IMR-90 (cell line): ENCODE measurements at regions not wholly inside any gene's neighbourhood (a gene's known extent, or its start where the extent isn't known, plus 50 kb on each side); places are given as distances from the start of the nearest gene placed in this dataset.

Source experiments
- ATAC-seq: fragments of 200-7000 bp; cut with Tn5 transposase; 2 replicates; pipeline ENCODE4 v1.9.1; 2020; ENCODE audit warnings: low read depth, mild to moderate bottlenecking, moderate library complexity
- BruUV-seq: library from RNA; stranded (reverse); fragments of 400-500 nt; replicated peaks from 2 replicates; lab custom pipeline; 2021; lab: Mats Ljungman, UMichigan
- CTCF ChIA-PET: fragments of 300-600 bp; formaldehyde crosslinking; extraction: SDS; loops from one replicate; lab custom pipeline; 2021; ENCODE audit warnings: antibody characterized with exemption; lab: Yijun Ruan, JAX
- POLR2A ChIA-PET: fragments of 300-600 bp; sonication (Branson Sonifier 250); formaldehyde crosslinking; loops from one replicate; lab custom pipeline; 2022; ENCODE audit warnings: antibody characterized with exemption; ENCODE audit not compliant: unreplicated experiment; lab: Charles Lee
- DNase-seq: peaks from one replicate; pipeline ENCODE4 v3.0.0; 2013
- H2AFZ ChIP-seq: replicated peaks from 2 replicates; pipeline ENCODE3; 2013; ENCODE audit warnings: low read length, mild to moderate bottlenecking; ENCODE audit not compliant: poor library complexity
- H2AK5ac ChIP-seq: 2 replicates; pipeline ENCODE4 v1.6.1; 2013; ENCODE audit warnings: low read depth, low read length, inconsistent platforms
- H2AK9ac ChIP-seq: replicated peaks from 2 replicates; pipeline ENCODE3; 2013; ENCODE audit warnings: mild to moderate bottlenecking, low read depth, low read length, moderate library complexity; ENCODE audit not compliant: poor library complexity
- H2BK120ac ChIP-seq: 2 replicates; pipeline ENCODE4 v1.6.1; 2013; ENCODE audit warnings: low read depth, low read length, inconsistent platforms
- H2BK15ac ChIP-seq: 3 replicates; pipeline ENCODE4 v1.6.1; 2013; ENCODE audit warnings: low read depth, low read length, inconsistent platforms
- H2BK20ac ChIP-seq: 2 replicates; pipeline ENCODE4 v1.6.1; 2013; ENCODE audit warnings: low read depth, mild to moderate bottlenecking, inconsistent platforms, low read length, moderate library complexity
- H2BK5ac ChIP-seq: 2 replicates; pipeline ENCODE4 v1.6.1; 2013; ENCODE audit warnings: mild to moderate bottlenecking, low read depth, low read length, inconsistent platforms; ENCODE audit not compliant: poor library complexity, severe bottlenecking
- H3K14ac ChIP-seq: replicated peaks from 2 replicates; pipeline ENCODE4 v1.6.1; 2013; ENCODE audit warnings: low read depth, low read length, inconsistent platforms
- H3K18ac ChIP-seq: 2 replicates; pipeline ENCODE4 v1.6.1; 2013; ENCODE audit warnings: low read depth, low read length, control low read depth
- H3K23ac ChIP-seq: 2 replicates; pipeline ENCODE4 v1.6.1; 2013; ENCODE audit warnings: low read depth, low read length, inconsistent platforms
- H3K27ac ChIP-seq: 2 replicates; pipeline ENCODE4 v1.5.1; 2013; ENCODE audit warnings: mild to moderate bottlenecking, control low read depth, low read length; ENCODE audit not compliant: insufficient read depth
- H3K27me3 ChIP-seq: 2 replicates; pipeline ENCODE4 v1.6.1; 2013; ENCODE audit warnings: low read length; ENCODE audit not compliant: control insufficient read depth, insufficient read depth
- H3K36me3 ChIP-seq: 2 replicates; pipeline ENCODE4 v1.6.1; 2013; ENCODE audit warnings: low read length, mixed read lengths; ENCODE audit not compliant: control insufficient read depth, insufficient read depth
- H3K4ac ChIP-seq: 2 replicates; pipeline ENCODE4 v1.6.1; 2013; ENCODE audit warnings: low read depth, low read length, inconsistent platforms
- H3K4me1 ChIP-seq: 2 replicates; pipeline ENCODE4 v1.6.1; 2013; ENCODE audit warnings: low read length, mixed read lengths; ENCODE audit not compliant: control insufficient read depth, insufficient read depth
- H3K4me2 ChIP-seq: 2 replicates; pipeline ENCODE4 v1.6.1; 2013; ENCODE audit warnings: low read depth, mild to moderate bottlenecking, control low read depth, low read length, moderate library complexity
- H3K4me3 ChIP-seq: 2 replicates; pipeline ENCODE4 v1.5.1; 2013; ENCODE audit warnings: low read depth, mild to moderate bottlenecking, control low read depth, low read length, moderate library complexity; ENCODE audit not compliant: insufficient read depth
- H3K56ac ChIP-seq: 2 replicates; pipeline ENCODE4 v1.6.1; 2013; ENCODE audit warnings: low read length, inconsistent platforms; ENCODE audit not compliant: insufficient read depth; ENCODE audit errors: extremely low read depth
- H3K79me1 ChIP-seq, 2 experiments: 2 replicates each; pipeline ENCODE4 v1.6.1; 2013; ENCODE audit warnings: low read length in 2 of 2, inconsistent platforms in 1 of 2, low read depth in 1 of 2
- H3K9ac ChIP-seq: 2 replicates; pipeline ENCODE4 v1.6.1; 2013; ENCODE audit warnings: low read depth, low read length, control low read depth
- H3K9me1 ChIP-seq: 2 replicates; pipeline ENCODE4 v1.6.1; 2013; ENCODE audit warnings: low read length, inconsistent platforms; ENCODE audit not compliant: insufficient read depth
- H3K9me3 ChIP-seq: 2 replicates; pipeline ENCODE4 v1.6.1; 2013; ENCODE audit warnings: low read length; ENCODE audit not compliant: control insufficient read depth, insufficient read depth
- H4K20me1 ChIP-seq: 2 replicates; pipeline ENCODE4 v1.6.1; 2013; ENCODE audit warnings: low read length, inconsistent platforms; ENCODE audit not compliant: insufficient read depth
- H4K5ac ChIP-seq: 2 replicates; pipeline ENCODE4 v1.6.1; 2013; ENCODE audit warnings: mild to moderate bottlenecking, low read depth, low read length, control low read depth
- H4K8ac ChIP-seq, 2 experiments: 2 replicates each; pipeline ENCODE4 v1.6.1; 2013; ENCODE audit warnings: low read depth in 2 of 2, low read length in 2 of 2, control low read depth in 1 of 2, inconsistent platforms in 1 of 2
- H4K91ac ChIP-seq: 2 replicates; pipeline ENCODE4 v1.6.1; 2013; ENCODE audit warnings: low read depth, low read length, inconsistent platforms; ENCODE audit not compliant: insufficient read depth
- BHLHE40 ChIP-seq: fragments of 150-350 bp; IDR thresholded peaks from 2 replicates; pipeline ENCODE4 v1.6.1; 2016; ENCODE audit warnings: mild to moderate bottlenecking, low read depth, low read length
- CEBPB ChIP-seq: IDR thresholded peaks from 2 replicates; pipeline ENCODE4 v1.6.1; 2012; ENCODE audit warnings: low read depth, low read length, improper control_type of control experiment
- CHD1 ChIP-seq: IDR thresholded peaks from 2 replicates; pipeline ENCODE4 v1.6.1; 2012; ENCODE audit warnings: low read depth, low read length, improper control_type of control experiment
- FOS ChIP-seq: fragments of 150-350 bp; IDR thresholded peaks from 2 replicates; pipeline ENCODE4 v1.6.1; 2016; ENCODE audit warnings: low read depth, low read length
- MAFK ChIP-seq: IDR thresholded peaks from 2 replicates; pipeline ENCODE4 v1.6.1; 2012; ENCODE audit warnings: low read depth, low read length, improper control_type of control experiment
- MAZ ChIP-seq: IDR thresholded peaks from 2 replicates; pipeline ENCODE4 v1.6.1; 2012; ENCODE audit warnings: low read depth, mild to moderate bottlenecking, low read length, improper control_type of control experiment, moderate library complexity, borderline replicate concordance
- MXI1 ChIP-seq: IDR thresholded peaks from 2 replicates; pipeline ENCODE4 v1.6.1; 2012; ENCODE audit warnings: low read depth, mild to moderate bottlenecking, low read length, moderate library complexity, borderline replicate concordance
- RAD21 ChIP-seq: IDR thresholded peaks from 2 replicates; pipeline ENCODE4 v1.6.1; 2012; ENCODE audit warnings: low read length, improper control_type of control experiment
- RCOR1 ChIP-seq: IDR thresholded peaks from 2 replicates; pipeline ENCODE4 v1.6.1; 2012; ENCODE audit warnings: mild to moderate bottlenecking, low read length, improper control_type of control experiment; ENCODE audit not compliant: insufficient replicate concordance
- RFX5 ChIP-seq: IDR thresholded peaks from 2 replicates; pipeline ENCODE4 v1.8.0; 2012; ENCODE audit warnings: low read depth, mild to moderate bottlenecking, low read length, moderate library complexity
- SMC3 ChIP-seq: fragments of 150-350 bp; IDR thresholded peaks from 2 replicates; pipeline ENCODE4 v1.6.1; 2016; ENCODE audit warnings: low read depth, mild to moderate bottlenecking, antibody characterized with exemption, low read length, moderate library complexity
- WGBS, 2 experiments: methylation state at CpG; one replicate each; pipeline versions ENCODE4 v1.1.5 to v1.1.7; 2013; ENCODE audit warnings: missing lambda C conversion rate in 2 of 2; ENCODE audit not compliant: insufficient read length in 1 of 2; ENCODE audit errors: extremely low coverage in 2 of 2; 5-methylcytosine and 5-hydroxymethylcytosine counted together
- dilution Hi-C: fragments of 300-500 bp; cut with HindIII; formaldehyde crosslinking; loops from one replicate; pipeline ENCODE4 v1.14.3; 2018; ENCODE audit warnings: low sequenced_read_pairs; ENCODE audit not compliant: unreplicated experiment
- in situ Hi-C: fragments of 300-500 bp; cut with MboI; formaldehyde crosslinking; loops from 3 replicates; pipeline ENCODE4 v1.14.3; 2019; ENCODE audit warnings: low sequenced_read_pairs, inconsistent platforms, mixed read lengths
- intact Hi-C: fragments of 100-400 bp; cut with micrococcal nuclease; formaldehyde crosslinking; loops from 2 replicates; pipeline ENCODE4 v1.10.0; 2022
- TF ChIP-seq, protein P1 (sequence below): fragments of 150-350 bp; IDR thresholded peaks from 2 replicates; pipeline ENCODE4 v1.6.1; 2017; ENCODE audit warnings: mild to moderate bottlenecking, antibody characterized with exemption, low read length, low read depth
- TF ChIP-seq, protein P2 (sequence below): fragments of 150-350 bp; IDR thresholded peaks from 2 replicates; pipeline ENCODE4 v1.6.1; 2016; ENCODE audit warnings: low read depth, mild to moderate bottlenecking, low read length, moderate library complexity, borderline replicate concordance
- TF ChIP-seq, protein P3 (sequence below): conservative IDR thresholded peaks from 2 replicates; pipeline ENCODE4 v1.5.1; 2012; ENCODE audit warnings: mild to moderate bottlenecking, low read depth, low read length, improper control_type of control experiment

- Histone ChIP-seq H3K4me3 (no peak overlapping the region), H3K18ac (no peak overlapping the region), H3K4ac (no peak overlapping the region), H3K27me3 (no peaks in the 10 kb centered on the region), H2BK20ac (no peak overlapping the region), H3K9ac (no peak overlapping the region), H2BK15ac (no peak overlapping the region), H2BK5ac (no peak overlapping the region), H4K20me1 (no peaks in the 10 kb centered on the region), H2AK9ac (no peak overlapping the region), H2AFZ (no peak overlapping the region), H3K14ac (no peak overlapping the region), H2BK120ac (no peak overlapping the region), H3K27ac (no peak overlapping the region), H3K4me2 (no peak overlapping the region), H3K23ac (no peak overlapping the region), H4K8ac (no peak overlapping the region), H4K5ac (no peak overlapping the region), H3K9me3 (no peaks in the 10 kb centered on the region), H3K56ac (no peak overlapping the region), H3K4me1 (peaks cover 23% of the 10 kb centered on the region), H3K36me3 (no peaks in the 10 kb centered on the region), H2AK5ac (no peak overlapping the region), H3K79me1 (no peaks in the 10 kb centered on the region), H4K91ac (no peak overlapping the region), H3K9me1 (peaks cover 3% of the 10 kb centered on the region)
- TF ChIP-seq, protein P1, sequence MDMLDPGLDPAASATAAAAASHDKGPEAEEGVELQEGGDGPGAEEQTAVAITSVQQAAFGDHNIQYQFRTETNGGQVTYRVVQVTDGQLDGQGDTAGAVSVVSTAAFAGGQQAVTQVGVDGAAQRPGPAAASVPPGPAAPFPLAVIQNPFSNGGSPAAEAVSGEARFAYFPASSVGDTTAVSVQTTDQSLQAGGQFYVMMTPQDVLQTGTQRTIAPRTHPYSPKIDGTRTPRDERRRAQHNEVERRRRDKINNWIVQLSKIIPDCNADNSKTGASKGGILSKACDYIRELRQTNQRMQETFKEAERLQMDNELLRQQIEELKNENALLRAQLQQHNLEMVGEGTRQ, result no peak
- no peak for TF ChIP-seq CEBPB
- no peak for TF ChIP-seq CHD1
- TF ChIP-seq, protein P2, sequence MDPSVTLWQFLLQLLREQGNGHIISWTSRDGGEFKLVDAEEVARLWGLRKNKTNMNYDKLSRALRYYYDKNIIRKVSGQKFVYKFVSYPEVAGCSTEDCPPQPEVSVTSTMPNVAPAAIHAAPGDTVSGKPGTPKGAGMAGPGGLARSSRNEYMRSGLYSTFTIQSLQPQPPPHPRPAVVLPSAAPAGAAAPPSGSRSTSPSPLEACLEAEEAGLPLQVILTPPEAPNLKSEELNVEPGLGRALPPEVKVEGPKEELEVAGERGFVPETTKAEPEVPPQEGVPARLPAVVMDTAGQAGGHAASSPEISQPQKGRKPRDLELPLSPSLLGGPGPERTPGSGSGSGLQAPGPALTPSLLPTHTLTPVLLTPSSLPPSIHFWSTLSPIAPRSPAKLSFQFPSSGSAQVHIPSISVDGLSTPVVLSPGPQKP, result no peak
- no peak for TF ChIP-seq SMC3
- no peak for TF ChIP-seq MAZ
- no peak for TF ChIP-seq FOS
- TF ChIP-seq MAFK, result no peak
- TF ChIP-seq RAD21, result no peak
- no peak for TF ChIP-seq MXI1
- TF ChIP-seq RFX5, result no peak
- no peak for TF ChIP-seq RCOR1
- TF ChIP-seq, protein P3, sequence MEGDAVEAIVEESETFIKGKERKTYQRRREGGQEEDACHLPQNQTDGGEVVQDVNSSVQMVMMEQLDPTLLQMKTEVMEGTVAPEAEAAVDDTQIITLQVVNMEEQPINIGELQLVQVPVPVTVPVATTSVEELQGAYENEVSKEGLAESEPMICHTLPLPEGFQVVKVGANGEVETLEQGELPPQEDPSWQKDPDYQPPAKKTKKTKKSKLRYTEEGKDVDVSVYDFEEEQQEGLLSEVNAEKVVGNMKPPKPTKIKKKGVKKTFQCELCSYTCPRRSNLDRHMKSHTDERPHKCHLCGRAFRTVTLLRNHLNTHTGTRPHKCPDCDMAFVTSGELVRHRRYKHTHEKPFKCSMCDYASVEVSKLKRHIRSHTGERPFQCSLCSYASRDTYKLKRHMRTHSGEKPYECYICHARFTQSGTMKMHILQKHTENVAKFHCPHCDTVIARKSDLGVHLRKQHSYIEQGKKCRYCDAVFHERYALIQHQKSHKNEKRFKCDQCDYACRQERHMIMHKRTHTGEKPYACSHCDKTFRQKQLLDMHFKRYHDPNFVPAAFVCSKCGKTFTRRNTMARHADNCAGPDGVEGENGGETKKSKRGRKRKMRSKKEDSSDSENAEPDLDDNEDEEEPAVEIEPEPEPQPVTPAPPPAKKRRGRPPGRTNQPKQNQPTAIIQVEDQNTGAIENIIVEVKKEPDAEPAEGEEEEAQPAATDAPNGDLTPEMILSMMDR, result no peak
- TF ChIP-seq BHLHE40, result no peak
- in situ Hi-C loops (no loop called here), intact Hi-C loops (no loop called here), dilution Hi-C loops (no loop called here)
- no peak for ATAC-seq
- no CpG with 5 or more reads among the region's 2 CpGs for WGBS, 2 experiments
- BruUV-seq, result no TSS peak
- DNase-seq, result no peak
- ChIA-PET POLR2A (no interaction called here), CTCF (interaction anchor here (1.3 kb wide), 1 partner anchor 11 kb away, joined by 3 read pairs; no protein-coding TSS in a partner anchor)
These were observed 71.4 kb downstream of the ZNF281 start for GRCh38 chr1:200338451-200338850.
